H1 (cell line): ENCODE measurements at regions not wholly inside any gene's neighbourhood (a gene's known extent, or its start where the extent isn't known, plus 50 kb on each side); places are given as distances from the start of the nearest gene placed in this dataset.

Experiments
- CTCF ChIA-PET: fragments of 300-600 bp; sonication (Branson Sonifier 250); formaldehyde crosslinking; loops from one replicate; lab custom pipeline; 2021; ENCODE audit not compliant: partially characterized antibody; lab: Charles Lee
- POLR2A ChIA-PET: fragments of 300-600 bp; sonication (Branson Sonifier 250); formaldehyde crosslinking; loops from one replicate; lab custom pipeline; 2021; ENCODE audit warnings: inconsistent platforms; ENCODE audit not compliant: partially characterized antibody; lab: Charles Lee
- DNase-seq, 2 experiments: peaks; one replicate each; pipeline versions ENCODE4 v3.0.0 to v3.0.0-alpha.2; 2010 to 2022; ENCODE audit warnings: low spot score in 2 of 2, low read depth in 1 of 2, mixed read lengths in 1 of 2
- FAIRE-seq: peaks from 2 replicates; lab custom pipeline; 2011; peaks lifted over from hg19 to GRCh38; lab: Jason Lieb, UNC
- H2AFZ ChIP-seq: 2 replicates; pipeline ENCODE4 v1.8.1; 2012; ENCODE audit warnings: low read length, inconsistent platforms
- H2AK5ac ChIP-seq: 2 replicates; pipeline ENCODE4 v1.6.1; 2013; ENCODE audit warnings: low read depth, low read length
- H2BK120ac ChIP-seq: replicated peaks from 2 replicates; pipeline ENCODE3; 2013; ENCODE audit warnings: low read depth, low read length, inconsistent platforms
- H2BK12ac ChIP-seq: 2 replicates; pipeline ENCODE4 v1.6.1; 2013; ENCODE audit warnings: low read depth, low read length
- H2BK15ac ChIP-seq: 2 replicates; pipeline ENCODE4 v1.6.1; 2013; ENCODE audit warnings: low read length
- H2BK20ac ChIP-seq: 2 replicates; pipeline ENCODE4 v1.6.1; 2013; ENCODE audit warnings: low read length
- H2BK5ac ChIP-seq: 2 replicates; pipeline ENCODE4 v1.6.1; 2013; ENCODE audit warnings: low read depth, low read length
- H3K14ac ChIP-seq: 2 replicates; pipeline ENCODE4 v1.6.1; 2013; ENCODE audit warnings: inconsistent platforms; ENCODE audit not compliant: insufficient read length
- H3K18ac ChIP-seq: 2 replicates; pipeline ENCODE4 v1.6.1; 2013; ENCODE audit warnings: low read length; ENCODE audit errors: extremely low read depth
- H3K23ac ChIP-seq: 2 replicates; pipeline ENCODE4 v1.6.1; 2013; ENCODE audit warnings: inconsistent platforms; ENCODE audit not compliant: insufficient read length
- H3K23me2 ChIP-seq: 2 replicates; pipeline ENCODE4 v1.6.1; 2013; ENCODE audit warnings: low read depth, low read length
- H3K27ac ChIP-seq: 2 replicates; pipeline ENCODE4 v1.6.1; 2011; ENCODE audit warnings: low read depth, low read length, inconsistent platforms
- H3K27me3 ChIP-seq, 4 experiments: replicated peaks in 1 of 4; 1 replicate in 1 of 4; 2 replicates in 3 of 4; pipeline versions ENCODE4 v1.6.1 to v1.8.1; 2011 to 2013; ENCODE audit warnings: low read length in 3 of 4, mild to moderate bottlenecking in 3 of 4, inconsistent platforms in 2 of 4, mixed read lengths in 2 of 4, moderate library complexity in 1 of 4; ENCODE audit not compliant: control insufficient read depth in 3 of 4, insufficient read depth in 3 of 4; ENCODE audit errors: extremely low read depth in 1 of 4
- H3K36me3 ChIP-seq, 4 experiments: 2 replicates each; pipeline versions ENCODE4 v1.6.1 to v1.8.1; 2011 to 2013; ENCODE audit warnings: mild to moderate bottlenecking in 4 of 4, low read length in 3 of 4, moderate library complexity in 2 of 4, control low read depth in 1 of 4, inconsistent platforms in 1 of 4; ENCODE audit not compliant: insufficient read depth in 4 of 4, control insufficient read depth in 2 of 4
- H3K4ac ChIP-seq: replicated peaks from 2 replicates; pipeline ENCODE3; 2013; ENCODE audit warnings: low read length, low read depth, mixed read lengths, inconsistent platforms; ENCODE audit not compliant: insufficient read length
- H3K4me1 ChIP-seq, 4 experiments: replicated peaks in 1 of 4; 1 replicate in 1 of 4; 2 replicates in 3 of 4; pipeline versions ENCODE4 v1.6.1 to v1.8.1; 2011 to 2013; ENCODE audit warnings: low read length in 3 of 4, inconsistent platforms in 2 of 4, mixed read lengths in 1 of 4; ENCODE audit not compliant: insufficient read depth in 4 of 4, control insufficient read depth in 3 of 4
- H3K4me2 ChIP-seq, 2 experiments: 2 replicates each; pipeline versions ENCODE4 v1.6.1 to v1.8.1; 2011 to 2013; ENCODE audit warnings: low read depth in 2 of 2, low read length in 2 of 2, control low read depth in 1 of 2, inconsistent platforms in 1 of 2, mild to moderate bottlenecking in 1 of 2; ENCODE audit not compliant: insufficient read depth in 1 of 2
- H3K4me3 ChIP-seq, 4 experiments: fragments of 200-600, 300-600 bp in 1 of 4; sonication (generic), shearing (Covaris generic), sonication (Bioruptor Twin) in 1 of 4; 2 replicates each; pipeline versions ENCODE4 v1.5.1 to v1.8.1; 2011 to 2016; ENCODE audit warnings: low read length in 4 of 4, low read depth in 3 of 4, control low read depth in 2 of 4, inconsistent platforms in 2 of 4, mild to moderate bottlenecking in 2 of 4, mixed read lengths in 1 of 4, moderate library complexity in 1 of 4; ENCODE audit not compliant: insufficient read depth in 2 of 4; ENCODE audit errors: extremely low read depth in 1 of 4
- H3K56ac ChIP-seq: replicated peaks from 2 replicates; pipeline ENCODE3; 2013; ENCODE audit warnings: low read depth, mild to moderate bottlenecking, mixed read lengths, low read length, inconsistent platforms; ENCODE audit not compliant: insufficient read length
- H3K79me1 ChIP-seq: 2 replicates; pipeline ENCODE4 v1.6.1; 2013; ENCODE audit warnings: low read depth, low read length, control low read depth
- H3K79me2 ChIP-seq, 2 experiments: 2 replicates each; pipeline versions ENCODE4 v1.6.1 to v1.8.1; 2012 to 2013; ENCODE audit warnings: low read length in 2 of 2, mild to moderate bottlenecking in 2 of 2, inconsistent platforms in 1 of 2; ENCODE audit not compliant: insufficient read depth in 2 of 2, control insufficient read depth in 1 of 2
- H3K9ac ChIP-seq, 4 experiments: replicated peaks in 1 of 4; 1 replicate in 1 of 4; 2 replicates in 3 of 4; pipeline versions ENCODE4 v1.6.1 to v1.8.1; 2011 to 2013; ENCODE audit warnings: low read depth in 3 of 4, low read length in 3 of 4, control low read depth in 2 of 4, mild to moderate bottlenecking in 2 of 4, moderate library complexity in 2 of 4, inconsistent platforms in 1 of 4; ENCODE audit errors: extremely low read depth in 1 of 4
- H3K9me3 ChIP-seq, 2 experiments: 2 replicates each; pipeline versions ENCODE4 v1.6.1 to v1.8.1; 2012 to 2013; ENCODE audit warnings: mild to moderate bottlenecking in 2 of 2, moderate library complexity in 2 of 2, control low read depth in 1 of 2, inconsistent platforms in 1 of 2, low read depth in 1 of 2, low read length in 1 of 2, mixed read lengths in 1 of 2; ENCODE audit not compliant: insufficient read depth in 2 of 2
- H4K20me1 ChIP-seq, 2 experiments: replicated peaks in 1 of 2; 2 replicates each; pipeline versions ENCODE3 to v1.8.1; 2011 to 2013; ENCODE audit warnings: inconsistent platforms in 2 of 2, low read length in 2 of 2, mild to moderate bottlenecking in 1 of 2; ENCODE audit not compliant: insufficient read depth in 2 of 2, control insufficient read depth in 1 of 2
- H4K5ac ChIP-seq: 2 replicates; pipeline ENCODE4 v1.6.1; 2013; ENCODE audit warnings: low read length, low read depth, mixed read lengths, inconsistent platforms; ENCODE audit not compliant: insufficient read length
- H4K8ac ChIP-seq: 2 replicates; pipeline ENCODE4 v1.8.0; 2013; ENCODE audit warnings: mild to moderate bottlenecking, moderate library complexity, low read length, inconsistent platforms; ENCODE audit not compliant: insufficient read depth; ENCODE audit errors: extremely low read depth
- H4K91ac ChIP-seq: replicated peaks from 2 replicates; pipeline ENCODE3; 2013; ENCODE audit warnings: low read length, mixed read lengths, inconsistent platforms; ENCODE audit not compliant: insufficient read length
- CHD1 ChIP-seq: IDR thresholded peaks from 2 replicates; pipeline ENCODE4 v1.6.1; 2012; ENCODE audit warnings: low read depth, low read length, improper control_type of control experiment
- EP300 ChIP-seq, 2 experiments: IDR thresholded peaks; 1 replicate in 1 of 2; 2 replicates in 1 of 2; pipeline ENCODE4 v1.6.1; 2011 to 2012; ENCODE audit warnings: low read depth in 2 of 2, low read length in 2 of 2, mild to moderate bottlenecking in 2 of 2, borderline replicate concordance in 1 of 2, inconsistent platforms in 1 of 2, moderate library complexity in 1 of 2
- HDAC6 ChIP-seq: IDR thresholded peaks from one replicate; pipeline ENCODE4 v1.7.1; 2012; ENCODE audit warnings: low read depth, mild to moderate bottlenecking, inconsistent platforms, low read length, moderate library complexity
- KDM4A ChIP-seq: IDR thresholded peaks from one replicate; pipeline ENCODE4 v1.7.1; 2012; ENCODE audit warnings: low read depth, mild to moderate bottlenecking, moderate library complexity, low read length, inconsistent platforms; ENCODE audit not compliant: severe bottlenecking
- MAFK ChIP-seq: IDR thresholded peaks from 2 replicates; pipeline ENCODE4 v1.6.1; 2012; ENCODE audit warnings: low read depth, mild to moderate bottlenecking, improper control_type of control experiment, low read length
- MAX ChIP-seq: IDR thresholded peaks from 2 replicates; pipeline ENCODE4 v1.6.1; 2012; ENCODE audit warnings: inconsistent platforms
- NANOG ChIP-seq: IDR thresholded peaks from 2 replicates; pipeline ENCODE4 v1.6.1; 2011; ENCODE audit warnings: low read length, low read depth, mild to moderate bottlenecking, inconsistent platforms; ENCODE audit not compliant: insufficient read depth, poor library complexity, severe bottlenecking
- WGBS, 2 experiments: shearing (Covaris generic) in 1 of 2; methylation state at CpG; one replicate each; pipeline versions ENCODE4 v1.1.6 to v1.1.7; 2013 to 2015; ENCODE audit warnings: low lambda C conversion rate in 2 of 2, mixed read lengths in 2 of 2, inconsistent platforms in 1 of 2, low coverage in 1 of 2, missing lambda C conversion rate in 1 of 2; ENCODE audit not compliant: insufficient replicate concordance in 2 of 2, insufficient coverage in 1 of 2, insufficient read length in 1 of 2; ENCODE audit errors: extremely low coverage in 1 of 2, missing lambda C conversion rate in 1 of 2; 5-methylcytosine and 5-hydroxymethylcytosine counted together

GRCh38 chrX:116276261-116276660, 105.7 kb downstream of the AGTR2 start:
- Histone ChIP-seq H2BK15ac (no peak overlapping the region), H3K79me1 (no peaks in the 10 kb centered on the region), H3K23me2 (no peaks in the 10 kb centered on the region), H3K56ac (no peak overlapping the region), H3K9ac (no peak overlapping the region), H4K8ac (no peak overlapping the region), H3K27ac (no peak overlapping the region), H3K9me3 (no peaks in the 10 kb centered on the region), H2BK12ac (no peak overlapping the region), H2BK5ac (no peak overlapping the region), H2AFZ (no peak overlapping the region), H3K36me3 (no peaks in the 10 kb centered on the region), H3K4me1 (no peaks in the 10 kb centered on the region), H4K20me1 (no peaks in the 10 kb centered on the region), H3K27me3 (no peaks in the 10 kb centered on the region), H3K79me2 (no peaks in the 10 kb centered on the region), H3K14ac (no peak overlapping the region), H2BK120ac (no peak overlapping the region), H3K18ac (no peak overlapping the region)
- DNase-seq, result no peak
- ChIA-PET CTCF (interaction anchor here (0.8 kb wide), 1 partner anchor 9 kb away, joined by 3 read pairs; no protein-coding TSS in a partner anchor), POLR2A (no interaction called here)
- 100% methylated on average over 1 of the region's 1 CpG; no CpG with 5 or more reads in 1 of the 2 experiments for WGBS, 2 experiments
- no peak for FAIRE-seq
- no peak for TF ChIP-seq CHD1
- TF ChIP-seq NANOG, result no peak
- TF ChIP-seq KDM4A, result no peak
- no peak for TF ChIP-seq MAX
- TF ChIP-seq HDAC6, result no peak
- no peak for TF ChIP-seq MAFK
- TF ChIP-seq EP300 (IDR thresholded peaks at IDR 0.05; ENCODE audit: borderline replicate concordance in 1 of 2, low read depth in 2 of 2, low read length in 2 of 2), result no peak
- TF ChIP-seq, all 59 proteins: peak for 0
- Histone ChIP-seq H4K91ac (no peak overlapping the region), H2BK20ac (no peak overlapping the region), H2AK5ac (no peak overlapping the region), H3K4me2 (no peak overlapping the region), H3K23ac (no peak overlapping the region), H4K5ac (no peak overlapping the region), H3K4ac (no peak overlapping the region), H3K4me3 (no peak overlapping the region)
